HG03442 (cell line): ENCODE measurements at regions not wholly inside any gene's neighbourhood (a gene's known extent, or its start where the extent isn't known, plus 50 kb on each side); places are given as distances from the start of the nearest gene placed in this dataset.
"Not testable (repeated sequence)": the region's sequence is repeated elsewhere in the genome, so short reads cannot be mapped to it uniquely, and the experiment has no call there.

Experiments used
- ATAC-seq: cut with Tn5 transposase; IDR thresholded peaks from one replicate; pipeline ENCODE4 v1.9.1; 2021; ENCODE audit warnings: mild to moderate bottlenecking, moderate library complexity; ENCODE audit not compliant: unreplicated experiment

DNA sequence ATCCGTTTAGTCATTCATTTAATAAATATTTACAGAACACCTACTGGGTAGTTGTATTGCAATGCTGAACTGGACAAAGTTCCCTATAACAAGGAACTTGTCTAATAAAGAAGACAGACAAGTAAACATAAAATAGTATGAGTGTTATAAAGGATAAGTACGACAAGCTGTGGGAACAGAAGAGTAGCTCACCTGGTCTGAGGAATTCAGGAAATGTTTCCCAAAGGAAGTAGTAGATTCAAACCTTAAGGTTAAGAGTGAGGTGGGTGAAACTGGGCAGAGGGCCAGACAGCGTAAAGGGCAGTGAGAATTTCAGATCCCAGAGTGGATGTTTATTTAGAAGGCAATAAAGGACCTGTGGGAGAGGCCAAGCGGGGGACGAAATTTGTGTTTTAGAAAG lies 72.3 kb upstream of the CD2AP start:
- no peak for ATAC-seq

DNA sequence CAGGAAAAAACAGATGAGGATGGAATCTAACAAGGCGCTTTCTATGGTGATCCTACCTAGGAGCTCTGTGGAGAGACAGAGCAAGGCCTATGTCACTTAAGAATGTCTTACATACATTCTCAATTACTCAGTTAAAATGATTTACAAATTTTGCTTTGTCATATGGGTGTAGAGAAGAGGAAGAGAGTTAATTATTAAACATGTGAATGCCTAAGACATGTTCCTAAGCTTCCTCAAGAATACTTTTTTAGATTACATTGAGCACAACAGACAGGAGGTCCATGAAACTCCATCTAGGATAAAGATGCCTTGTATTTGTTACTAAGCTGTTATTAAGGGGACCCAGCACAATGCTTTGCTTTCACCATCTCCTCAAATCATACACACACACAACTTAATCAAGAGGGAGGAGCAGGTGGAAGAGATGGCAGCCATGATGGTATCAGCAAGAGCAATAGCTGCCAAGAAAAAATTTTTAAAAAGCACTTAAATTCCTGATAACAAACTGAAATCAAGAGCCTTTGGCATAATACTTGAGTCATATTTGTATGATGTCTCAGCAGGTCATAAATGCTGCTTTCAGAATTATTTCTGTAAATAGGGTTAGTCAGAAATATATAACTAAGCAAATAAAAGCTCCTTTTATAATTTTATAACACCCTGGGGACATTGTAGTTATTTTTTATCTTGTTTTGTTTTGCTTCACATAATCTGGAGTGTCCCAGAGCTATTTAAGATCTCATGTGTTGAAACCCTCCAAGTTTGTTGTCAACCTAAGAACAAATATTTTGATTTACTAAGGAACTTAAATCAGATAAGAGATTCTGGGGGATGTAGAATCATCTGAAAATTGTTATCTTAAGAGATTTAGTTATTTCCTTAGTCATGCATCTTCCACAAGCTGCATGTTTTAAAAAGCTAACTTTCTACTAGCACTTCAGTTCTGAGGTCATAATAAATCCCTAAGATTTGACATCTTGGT lies 70.0 kb upstream of the CD2AP start:
- ATAC-seq = no peak

DNA sequence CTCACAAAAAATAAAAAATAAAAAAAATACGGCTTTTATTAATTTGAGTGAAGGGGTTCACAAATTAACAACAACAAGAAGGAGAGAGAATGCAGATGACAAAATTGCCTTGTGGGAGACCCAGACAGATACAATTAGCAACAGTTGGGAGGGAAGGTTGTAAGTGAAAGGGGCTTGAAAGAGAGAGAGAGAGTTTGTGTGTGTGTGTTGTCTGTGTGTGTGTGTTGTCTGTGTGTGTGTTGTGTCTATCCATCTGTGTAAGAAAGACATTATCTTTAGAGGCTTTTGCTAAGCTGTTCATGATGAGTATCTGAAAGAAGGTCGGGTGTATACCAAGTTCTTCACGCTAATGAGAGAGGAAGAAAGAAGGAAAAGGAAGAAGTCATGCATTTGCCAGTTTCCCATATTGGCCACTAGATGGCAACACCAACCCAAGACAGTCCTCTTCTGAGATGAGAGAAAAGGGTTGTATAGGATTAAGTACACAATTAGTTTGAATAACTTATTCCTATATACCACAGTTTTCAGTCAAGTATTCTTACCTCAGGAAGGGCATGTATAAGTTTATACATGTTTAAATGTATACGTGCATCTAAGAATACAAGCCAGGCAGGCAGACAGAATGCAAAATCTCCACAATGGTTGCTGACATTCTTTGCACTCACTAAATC lies 63.7 kb upstream of the CD2AP start:
- peak; percentile 54 for ATAC-seq

DNA sequence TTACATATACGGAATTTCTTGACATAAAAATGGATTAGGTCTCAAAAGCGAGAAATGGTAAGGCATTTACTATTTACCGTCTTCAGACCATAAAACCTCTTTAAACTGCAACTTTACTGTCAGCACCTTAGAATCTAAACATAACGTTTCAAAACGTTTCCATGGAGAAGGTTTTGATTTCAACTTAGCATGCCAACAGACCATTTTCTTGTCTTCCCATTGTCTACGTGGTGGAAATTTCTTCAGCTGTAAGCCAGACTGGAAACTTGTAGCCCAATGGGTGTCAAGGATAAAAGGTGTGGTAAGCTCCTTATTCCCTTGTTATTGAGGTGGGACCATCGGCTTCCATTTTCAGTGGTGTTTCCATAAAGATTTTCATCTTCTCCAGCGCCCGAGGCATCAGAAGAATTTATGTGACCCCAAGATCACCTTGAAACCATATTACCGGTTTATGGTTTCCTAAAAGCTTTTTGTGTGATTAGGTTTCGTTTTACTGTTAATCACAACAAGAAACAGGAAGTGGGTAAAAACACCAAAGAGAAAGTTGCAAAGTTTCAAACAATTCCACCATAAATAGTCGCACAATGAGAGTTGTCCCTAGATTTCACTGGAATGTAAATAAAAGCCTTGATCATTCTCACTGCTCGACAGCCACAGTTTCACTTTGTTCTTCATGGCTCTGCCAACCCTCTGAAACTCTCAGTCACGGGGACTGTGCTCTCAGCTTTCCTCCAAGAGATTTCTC lies 63.0 kb upstream of the CD2AP start:
- peak; percentile 61 for ATAC-seq

DNA sequence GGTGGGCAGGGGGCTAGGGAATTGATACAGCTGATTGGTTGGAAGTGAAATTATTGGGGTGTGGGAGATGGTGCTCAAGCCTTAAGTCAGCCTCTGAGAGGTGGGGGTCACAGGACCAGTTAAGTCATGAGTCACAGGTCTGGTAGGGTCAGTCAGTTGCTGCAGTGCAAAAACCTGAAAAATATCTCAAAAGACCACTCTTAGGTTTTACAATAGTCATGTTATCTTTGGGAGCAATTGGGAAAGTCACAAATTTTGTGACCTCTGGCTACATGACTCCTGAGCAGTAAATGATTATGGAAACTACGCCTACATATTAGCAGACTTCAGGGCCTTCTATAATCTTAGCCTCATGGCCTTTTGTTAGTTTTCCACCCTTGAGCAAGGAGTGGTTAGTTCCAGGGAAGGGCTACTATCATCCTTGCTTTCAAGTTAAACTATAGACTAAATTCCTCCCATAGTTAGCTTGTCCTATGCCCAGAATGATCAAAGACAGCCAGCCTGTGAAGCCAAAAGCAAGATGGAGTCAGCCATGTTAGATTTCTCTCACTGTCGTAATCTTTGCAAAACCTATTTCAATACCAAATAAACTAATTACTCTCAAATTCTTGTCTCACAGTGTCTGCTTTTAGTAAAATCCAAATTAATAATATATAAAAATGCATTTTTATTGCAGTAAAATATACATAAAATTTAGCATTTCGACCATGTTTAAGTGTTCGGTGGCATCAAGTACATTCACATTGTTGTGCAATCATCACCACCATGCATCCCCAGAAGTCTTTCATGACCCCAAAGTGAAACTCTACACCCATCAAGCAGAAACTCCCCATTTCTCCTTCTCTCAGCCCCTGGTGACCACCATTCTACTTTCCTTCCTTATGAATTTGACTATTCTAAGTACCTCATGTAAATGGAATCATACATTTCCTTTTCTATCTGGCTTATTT lies 60.9 kb upstream of the CD2AP start:
- ATAC-seq = no peak

DNA sequence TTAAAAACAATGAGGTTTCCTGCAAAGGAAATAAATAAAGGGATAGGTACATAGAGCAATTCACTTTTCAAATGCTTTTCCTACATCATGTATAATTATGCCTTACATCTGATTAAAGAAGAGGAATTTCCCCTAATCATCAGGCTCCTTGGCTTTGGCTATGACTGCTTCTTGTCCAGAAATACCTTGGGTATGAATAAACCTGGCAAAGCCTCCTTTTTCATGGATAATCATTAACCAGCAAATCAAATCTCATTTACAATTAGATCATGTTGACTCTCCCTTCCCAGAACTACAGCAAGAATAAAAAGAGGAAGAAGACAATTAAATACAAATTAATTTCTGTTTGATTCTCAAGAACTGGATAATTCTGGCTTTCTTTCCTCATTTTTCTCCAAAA lies 58.0 kb upstream of the CD2AP start:
- ATAC-seq = no peak

DNA sequence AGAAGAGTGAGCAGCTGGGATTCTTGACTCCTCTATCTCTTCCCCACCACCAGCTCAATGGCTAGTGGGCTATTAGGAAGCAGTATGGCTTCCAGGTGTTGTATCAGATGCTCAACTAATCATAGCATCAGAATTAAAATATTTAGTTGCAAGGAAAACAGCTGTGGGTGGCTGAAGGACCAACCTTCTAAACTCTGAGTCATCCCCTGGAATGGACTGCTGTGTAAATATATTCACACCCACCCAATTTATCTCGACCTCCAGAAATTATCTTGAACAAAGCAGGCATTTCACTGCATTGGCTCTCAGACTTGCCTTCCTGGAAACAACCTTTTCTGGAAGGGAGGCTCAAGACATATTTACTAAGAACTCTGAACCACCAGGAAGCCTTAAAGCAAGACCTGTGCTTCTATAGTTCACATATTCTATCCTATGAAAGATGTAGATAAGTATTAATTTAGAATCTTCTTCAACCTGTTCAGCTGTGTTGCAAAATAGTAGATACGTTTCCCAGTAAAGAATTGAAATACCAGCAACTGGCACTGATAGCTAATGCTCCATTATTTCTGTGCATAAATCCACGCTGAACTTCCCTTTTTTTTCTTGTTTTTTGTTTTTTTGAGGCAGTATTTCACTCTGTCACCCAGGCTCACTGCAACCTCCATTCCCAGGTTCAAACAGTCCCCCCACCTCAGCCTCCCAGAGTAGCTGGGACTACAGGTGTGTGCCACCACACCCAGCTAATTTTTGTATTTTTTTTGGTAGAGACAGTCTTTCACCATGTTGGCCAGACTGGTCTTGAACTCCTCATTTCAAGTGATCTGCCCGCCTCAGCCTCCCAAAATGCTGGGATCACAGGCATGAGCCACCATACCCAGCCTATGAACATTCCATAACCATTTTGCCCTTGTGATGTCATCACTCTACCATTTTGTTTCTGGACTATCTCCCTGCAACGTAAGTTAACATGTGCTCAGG lies 56.9 kb upstream of the CD2AP start:
- no peak for ATAC-seq

DNA sequence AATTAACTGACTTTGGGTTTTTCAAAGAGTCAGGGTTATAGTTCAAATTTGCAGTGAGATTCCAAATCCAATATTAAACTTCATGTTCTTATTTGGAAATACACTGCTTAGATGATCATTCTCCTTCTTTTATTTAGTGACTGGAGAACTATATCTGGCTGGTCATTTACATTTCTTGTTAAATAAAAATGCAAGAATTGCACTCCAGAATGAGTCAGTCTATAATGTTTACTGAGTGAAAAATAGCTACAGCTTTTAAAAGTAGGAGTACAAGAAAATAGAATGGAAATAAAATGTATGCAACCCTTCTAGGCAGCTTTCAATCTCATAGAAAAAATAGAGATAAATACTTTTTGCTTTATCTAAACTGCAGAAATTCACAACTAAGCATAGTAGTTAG lies 54.5 kb upstream of the CD2AP start:
- ATAC-seq = no peak

DNA sequence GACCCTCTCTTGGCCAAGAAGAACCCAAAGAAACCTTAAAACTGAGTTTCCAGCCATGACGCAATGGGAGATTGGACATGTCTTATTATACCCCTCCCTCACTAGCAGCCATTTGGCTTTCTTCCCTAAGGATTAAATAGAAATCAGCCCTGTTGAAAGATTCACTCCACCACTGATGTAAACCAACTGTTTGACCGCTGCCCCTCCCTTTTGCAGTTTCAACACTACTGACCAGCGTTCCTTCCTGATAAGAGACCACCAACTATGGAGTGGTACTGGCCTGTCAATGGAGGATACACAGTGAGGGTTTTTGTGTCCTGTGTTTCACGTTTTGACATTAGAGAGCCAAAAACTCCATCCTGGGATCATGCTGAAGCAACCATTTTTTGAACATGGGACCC lies 53.2 kb upstream of the CD2AP start:
- ATAC-seq = no peak

DNA sequence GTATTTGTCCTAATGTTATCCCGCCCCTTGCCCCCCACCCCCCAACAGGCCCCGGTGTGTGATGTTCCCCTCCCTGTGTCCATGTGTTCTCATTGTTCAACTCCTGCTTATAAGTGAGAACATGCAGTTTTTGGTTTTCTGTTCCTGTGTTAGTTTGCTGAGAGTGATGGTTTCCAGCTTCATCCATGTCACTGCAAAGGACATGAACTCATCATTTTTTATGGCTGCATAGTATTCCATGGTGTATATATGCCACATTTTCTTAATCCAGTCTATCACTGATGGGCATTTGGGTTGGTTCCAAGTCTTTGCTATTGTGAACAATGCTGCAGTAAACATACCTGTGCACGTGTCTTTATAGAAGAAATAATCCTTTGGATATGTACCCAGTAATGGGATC lies 51.9 kb upstream of the CD2AP start:
- not testable (repeated sequence) for ATAC-seq

DNA sequence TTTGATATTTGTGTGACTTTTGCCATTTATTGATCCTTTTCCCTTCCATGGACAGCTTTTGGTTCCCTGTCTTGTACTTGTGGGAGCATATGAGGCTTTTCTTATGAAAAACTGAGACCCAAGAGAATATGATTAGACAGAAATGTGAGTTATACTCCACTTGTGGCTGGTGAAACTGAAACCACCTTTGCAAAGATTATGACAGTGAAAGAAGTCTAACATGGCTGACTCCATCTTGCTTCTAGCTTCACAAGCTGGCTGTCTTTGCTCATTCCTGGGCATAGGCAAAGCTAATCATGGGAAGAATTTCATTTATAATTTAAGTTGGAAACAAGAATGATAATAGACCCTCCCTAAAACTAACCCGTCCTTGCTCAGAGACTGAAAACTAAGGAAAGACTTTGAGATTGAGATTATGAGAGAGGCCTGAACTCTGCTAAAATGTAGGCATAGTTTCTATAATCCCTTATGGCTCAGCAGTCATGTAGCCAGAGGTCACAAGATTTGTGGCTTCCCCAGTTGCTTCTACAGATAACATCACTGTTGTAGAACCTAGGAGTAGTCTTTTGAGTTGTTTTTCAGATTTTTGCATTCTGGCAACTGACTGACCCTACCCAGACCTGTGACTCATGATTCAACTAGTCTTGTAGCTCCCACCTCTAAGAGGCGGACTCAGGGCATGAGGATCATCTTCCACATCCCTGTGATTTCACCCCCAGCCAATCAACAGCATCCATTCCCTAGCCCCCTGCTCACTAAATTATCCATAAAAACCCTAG lies 50.9 kb upstream of the CD2AP start:
- no peak for ATAC-seq

DNA sequence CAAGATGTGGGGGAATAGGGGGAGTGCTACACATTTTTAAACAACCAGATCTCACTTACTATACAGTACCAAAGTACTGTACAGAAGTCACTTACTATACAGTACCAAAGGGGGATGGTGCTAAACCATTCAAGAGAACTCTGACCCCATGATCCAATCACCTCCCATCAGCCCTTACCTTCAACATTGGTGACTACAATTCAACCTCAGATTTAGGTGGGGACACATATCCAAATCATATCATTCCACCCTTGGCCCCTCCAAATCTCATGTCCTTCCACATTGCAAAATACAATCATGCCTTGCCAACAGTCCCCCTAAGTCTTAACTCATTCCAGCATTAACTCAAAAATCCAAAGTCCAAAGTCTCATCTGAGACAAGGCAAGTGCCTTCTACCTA lies 49.9 kb upstream of the CD2AP start:
- ATAC-seq = no peak
